Gastroesophageal sphincter (tissue), 3 donors: ENCODE measurements at regions not wholly inside any gene's neighbourhood (a gene's known extent, or its start where the extent isn't known, plus 50 kb on each side); places are given as distances from the start of the nearest gene placed in this dataset.
"Not testable (repeated sequence)": the region's sequence is repeated elsewhere in the genome, so short reads cannot be mapped to it uniquely, and the experiment has no call there.

Source experiments
- CTCF ChIP-seq, 4 experiments: fragments of 200-600 bp in 2 of 4; fragments of 450-650 bp in 2 of 4; sonication (generic) in 1 of 4; IDR thresholded peaks; one replicate each; pipeline ENCODE4 v1.5.1; 2017 to 2019; ENCODE audit warnings: antibody characterized with exemption in 4 of 4, mild to moderate bottlenecking in 2 of 4, moderate library complexity in 2 of 4
- EP300 ChIP-seq: sonication (generic); formaldehyde crosslinking; IDR thresholded peaks from one replicate; pipeline ENCODE4 v1.6.1; 2017; ENCODE audit warnings: antibody characterized with exemption, mild to moderate bottlenecking
- POLR2A ChIP-seq, 2 donors: fragments of 450-650 bp; IDR thresholded peaks; one replicate each; pipeline ENCODE4 v1.6.1; 2017; ENCODE audit warnings: antibody characterized with exemption in 2 of 2, mild to moderate bottlenecking in 2 of 2, moderate library complexity in 1 of 2
- POLR2AphosphoS5 ChIP-seq: sonication (generic); formaldehyde crosslinking; IDR thresholded peaks from one replicate; pipeline ENCODE4 v1.6.1; 2017; ENCODE audit warnings: antibody characterized with exemption

GRCh38 chr15:92804610-92804936 is 95.6 kb upstream of the CHD2 start:
- TF ChIP-seq CTCF (IDR thresholded peaks at IDR 0.05); POLR2A (IDR thresholded peaks at IDR 0.05); POLR2AphosphoS5; EP300: not testable (repeated sequence)
